ENCODE measurements at regions not wholly inside any gene's neighbourhood (a gene's known extent, or its start where the extent isn't known, plus 50 kb on each side); places are given as distances from the start of the nearest gene placed in this dataset.
"Not testable (repeated sequence)": the region's sequence is repeated elsewhere in the genome, so short reads cannot be mapped to it uniquely, and the experiment has no call there.

DNA sequence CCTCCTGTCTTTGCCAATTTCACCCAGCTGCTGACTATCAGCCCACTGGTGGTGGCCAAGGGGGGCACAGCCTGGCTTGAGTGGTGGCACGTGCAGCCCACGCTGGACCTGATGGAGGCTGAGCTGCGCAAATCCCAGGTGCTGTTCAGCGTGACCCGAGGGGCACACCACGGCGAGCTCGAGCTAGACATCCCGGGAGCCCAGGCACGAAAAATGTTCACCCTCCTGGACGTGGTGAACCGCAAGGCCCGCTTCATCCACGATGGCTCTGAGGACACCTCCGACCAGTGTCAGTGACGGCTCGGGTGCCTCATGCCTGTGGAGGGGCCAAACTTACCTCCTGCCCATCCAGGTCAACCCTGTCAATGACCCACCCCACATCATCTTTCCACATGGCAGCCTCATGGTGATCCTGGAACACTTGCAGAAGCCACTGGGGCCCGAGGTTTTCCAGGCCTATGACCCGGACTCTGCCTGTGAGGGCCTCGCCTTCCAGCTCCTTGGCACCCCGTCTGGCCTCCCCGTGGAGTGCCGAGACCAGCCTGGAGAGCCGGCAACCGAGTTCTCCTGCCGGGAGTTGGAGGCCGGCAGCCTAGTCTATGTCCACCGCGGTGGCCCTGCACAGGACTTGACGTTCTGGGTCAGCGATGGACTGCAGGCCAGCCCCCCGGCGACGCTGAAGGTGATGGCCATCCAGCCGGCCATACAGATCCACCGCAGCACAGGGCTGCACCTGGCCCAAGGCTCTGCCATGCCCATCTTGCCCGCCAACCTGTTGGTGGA lies 180.2 kb downstream of the TBC1D2B start:
- H3K4me3 ChIP-seq (ENCODE audit: low read depth in 1 of 2, low read length in 2 of 2); H3K27ac ChIP-seq (ENCODE audit: low read depth in 2 of 2, low read length in 1 of 2); H3K4me1 ChIP-seq (ENCODE audit: control insufficient read depth in 2 of 2, insufficient read depth in 2 of 2, low read length in 1 of 2); H3K9me3 ChIP-seq (ENCODE audit: control insufficient read depth in 2 of 2, insufficient read depth in 1 of 2, low read depth in 1 of 2, low read length in 1 of 2); H3K27me3 ChIP-seq (ENCODE audit: control insufficient read depth in 1 of 2, insufficient read depth in 2 of 2, low read length in 2 of 2); H3K36me3 ChIP-seq (ENCODE audit: control insufficient read depth in 2 of 2, insufficient read depth in 2 of 2, low read length in 1 of 2): not testable (repeated sequence)
- WGBS, 2 donors = 91 to 93% methylated on average over 27 to 37 of the region's 37 CpGs

DNA sequence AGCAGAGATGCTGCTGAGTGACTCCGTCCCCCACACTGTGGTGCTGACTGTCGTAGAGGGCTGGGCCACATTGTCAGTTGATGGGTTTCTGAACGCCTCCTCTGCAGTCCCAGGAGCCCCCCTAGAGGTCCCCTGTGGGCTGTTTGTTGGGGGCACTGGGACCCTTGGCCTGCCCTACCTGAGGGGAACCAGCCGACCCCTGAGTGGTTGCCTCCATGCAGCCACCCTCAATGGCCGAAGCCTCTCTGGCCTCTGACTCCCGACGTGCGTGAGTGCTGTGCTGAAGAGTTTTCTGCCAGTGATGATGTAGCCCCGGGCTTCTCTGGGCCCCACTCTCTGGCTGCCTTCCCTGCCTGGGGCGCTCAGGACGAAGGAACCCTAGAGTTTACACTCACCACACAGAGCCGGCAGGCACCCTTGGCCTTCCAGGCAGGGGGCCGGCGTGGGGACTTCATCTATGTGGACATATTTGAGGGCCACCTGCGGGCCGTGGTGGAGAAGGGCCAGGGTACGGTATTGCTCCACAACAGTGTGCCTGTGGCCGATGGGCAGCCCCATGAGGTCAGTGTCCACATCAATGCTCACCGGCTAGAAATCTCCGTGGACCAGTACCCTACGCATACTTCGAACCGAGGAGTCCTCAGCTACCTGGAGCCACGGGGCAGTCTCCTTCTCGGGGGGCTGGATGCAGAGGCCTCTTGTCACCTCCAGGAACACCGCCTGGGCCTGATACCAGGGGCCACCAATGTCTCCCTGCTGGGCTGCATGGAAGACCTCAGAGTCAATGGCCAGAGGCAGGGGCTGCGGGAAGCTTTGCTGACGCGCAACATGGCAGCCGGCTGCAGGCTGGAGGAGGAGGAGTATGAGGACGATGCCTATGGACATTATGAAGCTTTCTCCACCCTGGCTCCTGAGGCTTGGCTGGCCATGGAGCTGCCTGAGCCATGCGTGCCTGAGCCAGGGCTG lies 181.1 kb downstream of the TBC1D2B start:
- not testable (repeated sequence) for H3K4me3 ChIP-seq (ENCODE audit: low read depth in 1 of 2, low read length in 2 of 2); H3K27ac ChIP-seq (ENCODE audit: low read depth in 2 of 2, low read length in 1 of 2); H3K4me1 ChIP-seq (ENCODE audit: control insufficient read depth in 2 of 2, insufficient read depth in 2 of 2, low read length in 1 of 2); H3K27me3 ChIP-seq (ENCODE audit: control insufficient read depth in 1 of 2, insufficient read depth in 2 of 2, low read length in 2 of 2); H3K9me3 ChIP-seq (ENCODE audit: control insufficient read depth in 2 of 2, insufficient read depth in 1 of 2, low read depth in 1 of 2, low read length in 1 of 2); H3K36me3 ChIP-seq (ENCODE audit: control insufficient read depth in 2 of 2, insufficient read depth in 2 of 2, low read length in 1 of 2)
- WGBS, 2 donors = 84 to 86% methylated on average over 24 to 32 of the region's 32 CpGs

DNA sequence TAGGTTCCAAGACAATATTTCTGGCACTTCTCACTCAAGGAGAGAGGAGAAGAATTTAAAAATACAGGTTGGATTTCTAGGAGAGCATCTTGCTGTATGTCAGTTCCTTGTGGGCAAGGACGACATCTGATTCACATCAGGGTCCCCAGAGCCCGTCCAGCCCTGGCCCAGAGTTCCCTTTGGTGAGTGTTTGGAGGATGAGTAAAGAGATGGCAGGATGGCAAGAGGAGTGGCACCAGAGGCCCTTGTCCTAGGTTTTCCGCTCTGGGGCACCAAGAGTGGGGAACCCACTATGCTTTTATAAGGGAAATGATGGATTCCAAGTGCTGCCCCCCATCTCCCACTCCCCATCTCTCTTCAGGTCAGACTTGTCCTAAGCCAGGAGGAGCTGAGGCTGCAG lies 181.8 kb downstream of the TBC1D2B start:
- no peaks in the 10 kb centered on the region for H3K4me1 ChIP-seq (ENCODE audit: control insufficient read depth in 2 of 2, insufficient read depth in 2 of 2, low read length in 1 of 2)
- no peaks in the 10 kb centered on the region for H3K36me3 ChIP-seq (ENCODE audit: control insufficient read depth in 2 of 2, insufficient read depth in 2 of 2, low read length in 1 of 2)
- H3K27me3 ChIP-seq (ENCODE audit: control insufficient read depth in 1 of 2, insufficient read depth in 2 of 2, low read length in 2 of 2) = no peaks in the 10 kb centered on the region
- H3K4me3 ChIP-seq (ENCODE audit: low read depth in 1 of 2, low read length in 2 of 2) = no peak overlapping the region
- H3K27ac ChIP-seq (ENCODE audit: low read depth in 2 of 2, low read length in 1 of 2) = no peak overlapping the region
- WGBS, 2 donors = 77 to 78% methylated on average over 3 of the region's 3 CpGs
- H3K9me3 ChIP-seq (ENCODE audit: control insufficient read depth in 2 of 2, insufficient read depth in 1 of 2, low read depth in 1 of 2, low read length in 1 of 2) = no peaks in the 10 kb centered on the region

DNA sequence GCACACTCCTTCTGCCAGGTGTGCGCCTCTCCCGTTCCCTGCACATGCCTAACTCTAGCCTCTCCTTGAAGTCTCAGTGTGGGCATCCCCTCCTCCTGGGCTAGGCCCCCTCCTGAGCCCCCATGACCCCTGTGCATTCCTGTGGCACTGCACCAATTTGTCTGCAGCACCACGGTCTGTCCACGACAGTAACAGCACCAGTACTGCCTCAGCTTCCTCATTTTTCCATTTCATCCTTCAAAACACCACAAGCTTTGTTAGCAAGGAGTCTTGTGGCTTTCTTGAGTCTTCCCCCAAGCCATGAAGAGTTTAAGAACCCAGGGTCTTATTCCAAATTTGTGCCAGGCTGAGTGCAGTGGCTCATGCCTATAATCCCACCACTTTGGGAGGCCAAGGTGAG lies 182.4 kb downstream of the TBC1D2B start:
- not testable (repeated sequence) for H3K4me1 ChIP-seq (ENCODE audit: control insufficient read depth in 2 of 2, insufficient read depth in 2 of 2, low read length in 1 of 2); H3K4me3 ChIP-seq (ENCODE audit: low read depth in 1 of 2, low read length in 2 of 2); H3K9me3 ChIP-seq (ENCODE audit: control insufficient read depth in 2 of 2, insufficient read depth in 1 of 2, low read depth in 1 of 2, low read length in 1 of 2); H3K27ac ChIP-seq (ENCODE audit: low read depth in 2 of 2, low read length in 1 of 2); H3K36me3 ChIP-seq (ENCODE audit: control insufficient read depth in 2 of 2, insufficient read depth in 2 of 2, low read length in 1 of 2); H3K27me3 ChIP-seq (ENCODE audit: control insufficient read depth in 1 of 2, insufficient read depth in 2 of 2, low read length in 2 of 2)
- 50 to 62% methylated on average over 4 of the region's 4 CpGs for WGBS, 2 donors

DNA sequence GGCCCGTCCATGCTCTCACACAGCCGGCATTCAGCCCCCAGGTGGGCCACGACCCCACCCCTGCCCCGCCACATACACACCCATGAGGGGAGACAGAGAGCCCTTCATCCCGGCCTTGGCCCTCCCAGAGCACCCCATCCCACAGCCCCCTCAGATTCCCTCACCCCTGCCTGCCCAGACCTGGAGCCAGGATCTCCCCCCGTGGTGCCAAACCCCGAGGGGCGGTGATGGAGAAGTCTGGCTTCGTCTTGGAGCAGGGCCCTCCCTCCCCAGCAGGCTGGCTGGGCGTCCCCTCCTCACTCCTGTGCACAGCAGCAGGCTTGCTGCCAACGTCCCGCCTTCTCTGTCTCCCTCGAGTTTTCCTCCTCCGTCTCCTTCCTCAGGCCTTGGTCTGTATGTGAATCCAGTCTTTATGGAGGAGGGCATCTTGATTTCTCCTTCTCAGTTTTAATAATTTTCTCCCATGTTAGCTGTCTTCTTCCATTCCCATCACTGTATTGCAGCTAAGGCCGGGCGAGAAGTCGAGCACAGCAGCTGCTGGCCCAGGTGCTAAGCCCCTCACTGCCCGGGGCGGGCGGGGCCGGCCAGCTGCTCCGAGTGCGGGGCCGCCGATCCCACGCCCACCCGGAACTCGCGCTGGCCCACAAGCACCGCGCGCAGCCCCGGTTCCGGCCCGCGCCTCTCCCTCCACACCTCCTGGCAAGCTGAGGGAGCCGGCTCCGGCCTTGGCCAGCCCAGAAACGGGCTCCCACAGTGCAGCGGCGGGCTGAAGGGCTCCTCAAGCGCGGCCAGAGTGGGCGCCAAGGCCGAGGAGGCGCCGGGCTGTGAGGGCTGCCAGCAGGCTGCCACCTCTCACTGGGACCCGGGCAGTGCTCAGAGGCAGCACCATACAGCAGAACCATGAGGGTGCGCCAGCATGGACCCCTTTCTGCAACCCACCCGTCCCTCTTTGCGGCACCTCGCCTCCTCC lies 183.6 kb downstream of the TBC1D2B start:
- not testable (repeated sequence) for H3K36me3 ChIP-seq (ENCODE audit: control insufficient read depth in 2 of 2, insufficient read depth in 2 of 2, low read length in 1 of 2); H3K27ac ChIP-seq (ENCODE audit: low read depth in 2 of 2, low read length in 1 of 2); H3K4me3 ChIP-seq (ENCODE audit: low read depth in 1 of 2, low read length in 2 of 2); H3K4me1 ChIP-seq (ENCODE audit: control insufficient read depth in 2 of 2, insufficient read depth in 2 of 2, low read length in 1 of 2); H3K27me3 ChIP-seq (ENCODE audit: control insufficient read depth in 1 of 2, insufficient read depth in 2 of 2, low read length in 2 of 2); H3K9me3 ChIP-seq (ENCODE audit: control insufficient read depth in 2 of 2, insufficient read depth in 1 of 2, low read depth in 1 of 2, low read length in 1 of 2)
- 51 to 72% methylated on average over 37 to 52 of the region's 52 CpGs for WGBS, 2 donors

- H3K4me1 ChIP-seq (ENCODE audit: control insufficient read depth in 2 of 2, insufficient read depth in 2 of 2, low read length in 1 of 2); H3K36me3 ChIP-seq (ENCODE audit: control insufficient read depth in 2 of 2, insufficient read depth in 2 of 2, low read length in 1 of 2); H3K9me3 ChIP-seq (ENCODE audit: control insufficient read depth in 2 of 2, insufficient read depth in 1 of 2, low read depth in 1 of 2, low read length in 1 of 2); H3K27me3 ChIP-seq (ENCODE audit: control insufficient read depth in 1 of 2, insufficient read depth in 2 of 2, low read length in 2 of 2); H3K4me3 ChIP-seq (ENCODE audit: low read depth in 1 of 2, low read length in 2 of 2); H3K27ac ChIP-seq (ENCODE audit: low read depth in 2 of 2, low read length in 1 of 2): not testable (repeated sequence)
- 91 to 92% methylated on average over 7 of the region's 7 CpGs for WGBS, 2 donors
These were observed 184.3 kb downstream of the TBC1D2B start for GRCh38 chr15:77893246-77893645.

DNA sequence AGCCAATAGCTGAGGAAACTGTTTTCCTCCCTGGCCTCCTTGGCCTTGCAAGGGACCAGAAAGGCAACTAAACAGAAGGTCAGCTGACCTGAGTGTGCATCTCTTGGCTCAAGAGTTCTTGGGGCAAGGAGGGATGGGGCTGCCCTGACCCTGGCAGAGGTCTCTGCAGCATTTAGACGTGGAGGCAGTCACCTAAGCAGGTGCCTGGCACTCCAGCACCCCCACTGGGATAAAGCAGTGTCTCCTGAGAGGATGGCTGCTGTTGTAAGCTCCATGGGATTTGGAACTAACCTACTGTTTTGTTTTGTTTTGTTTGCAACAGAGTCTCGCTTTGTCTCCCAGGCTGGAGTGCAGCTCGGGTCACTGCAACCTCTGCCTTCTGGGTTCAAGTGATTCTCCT lies 185.2 kb downstream of the TBC1D2B start:
- H3K27me3 ChIP-seq (ENCODE audit: control insufficient read depth in 1 of 2, insufficient read depth in 2 of 2, low read length in 2 of 2) = no peaks in the 10 kb centered on the region
- H3K36me3 ChIP-seq (ENCODE audit: control insufficient read depth in 2 of 2, insufficient read depth in 2 of 2, low read length in 1 of 2) = no peaks in the 10 kb centered on the region
- no peak overlapping the region for H3K4me3 ChIP-seq (ENCODE audit: low read depth in 1 of 2, low read length in 2 of 2)
- no peaks in the 10 kb centered on the region for H3K9me3 ChIP-seq (ENCODE audit: control insufficient read depth in 2 of 2, insufficient read depth in 1 of 2, low read depth in 1 of 2, low read length in 1 of 2)
- 57 to 86% methylated on average over 3 of the region's 3 CpGs for WGBS, 2 donors
- H3K4me1 ChIP-seq (ENCODE audit: control insufficient read depth in 2 of 2, insufficient read depth in 2 of 2, low read length in 1 of 2) = no peaks in the 10 kb centered on the region
- H3K27ac ChIP-seq (ENCODE audit: low read depth in 2 of 2, low read length in 1 of 2) = no peak overlapping the region

GRCh38 chr15:77891862-77892261 lies 185.6 kb downstream of the TBC1D2B start:
- not testable (repeated sequence) for H3K4me1 ChIP-seq (ENCODE audit: control insufficient read depth in 2 of 2, insufficient read depth in 2 of 2, low read length in 1 of 2); H3K36me3 ChIP-seq (ENCODE audit: control insufficient read depth in 2 of 2, insufficient read depth in 2 of 2, low read length in 1 of 2); H3K27me3 ChIP-seq (ENCODE audit: control insufficient read depth in 1 of 2, insufficient read depth in 2 of 2, low read length in 2 of 2); H3K4me3 ChIP-seq (ENCODE audit: low read depth in 1 of 2, low read length in 2 of 2); H3K27ac ChIP-seq (ENCODE audit: low read depth in 2 of 2, low read length in 1 of 2); H3K9me3 ChIP-seq (ENCODE audit: control insufficient read depth in 2 of 2, insufficient read depth in 1 of 2, low read depth in 1 of 2, low read length in 1 of 2)
- WGBS, 2 donors = 69 to 80% methylated on average over 7 to 8 of the region's 8 CpGs

Data from esophagus (tissue), 2 donors.